ENCODE measurements at regions not wholly inside any gene's neighbourhood (a gene's known extent, or its start where the extent isn't known, plus 50 kb on each side); places are given as distances from the start of the nearest gene placed in this dataset.

DNA sequence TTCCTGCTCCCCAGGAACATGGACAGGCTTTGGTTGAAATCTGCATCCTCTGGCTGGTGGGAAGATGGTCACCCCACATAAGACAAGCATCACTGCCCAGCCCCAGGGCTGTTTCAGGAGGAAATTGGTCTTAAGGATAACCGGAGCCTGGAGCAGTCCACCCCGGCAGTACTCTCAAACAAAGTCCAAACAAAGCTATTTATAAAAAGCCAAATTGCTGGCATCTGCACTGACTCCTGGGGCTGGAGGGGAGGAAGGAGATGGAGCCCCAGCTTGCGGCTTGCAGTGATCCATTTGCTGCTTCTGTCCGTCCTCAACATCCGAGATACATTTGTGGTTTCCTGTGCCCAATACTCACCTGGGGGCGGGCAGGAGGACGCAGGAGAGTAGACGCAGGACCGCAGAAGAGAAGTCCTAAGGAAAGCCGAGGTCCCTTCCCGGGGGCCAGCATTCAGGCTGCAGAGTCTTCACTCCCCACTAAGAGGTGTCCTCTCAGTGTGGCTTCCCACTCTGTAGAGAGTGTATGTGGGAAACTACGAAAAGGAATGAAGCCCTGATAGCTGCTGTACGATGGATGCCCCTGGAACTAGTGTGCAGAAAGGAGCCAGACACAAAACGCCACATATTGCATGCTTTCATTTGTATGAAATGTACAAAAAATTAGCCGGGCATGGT lies 107.3 kb upstream of the FGF3 start:
- FAIRE-seq (no peak), DNase-seq (ENCODE audit: low read depth) (no peak)
- Mint-ChIP-seq H3K27ac (ENCODE audit: unreplicated experiment) (no peak overlapping the region), H3K4me1 (ENCODE audit: low read depth, unreplicated experiment) (peaks cover 2% of the 10 kb centered on the region), H3K27me3 (ENCODE audit: low read depth, unreplicated experiment) (peaks cover 80% of the 10 kb centered on the region), H3K4me3 (ENCODE audit: unreplicated experiment) (no peak overlapping the region), H3K9me3 (ENCODE audit: unreplicated experiment) (peaks cover 3% of the 10 kb centered on the region), H3K36me3 (ENCODE audit: low read depth, unreplicated experiment) (no peaks in the 10 kb centered on the region)
- no peak overlapping the region for H3K27ac ChIP-seq (ENCODE audit: low read depth, low read length)
- H2AFZ ChIP-seq (ENCODE audit: low read depth, low read length), result no peak overlapping the region
- H3K4me2 ChIP-seq (ENCODE audit: low read length), result no peak overlapping the region
- H3K4me3 ChIP-seq (ENCODE audit: insufficient read depth, low read depth, low read length), result no peak overlapping the region
- peaks cover 9% of the 10 kb centered on the region for H3K27me3 ChIP-seq (ENCODE audit: insufficient read depth, low read length)
- TF ChIP-seq EZH2 (IDR thresholded peaks at IDR 0.05; ENCODE audit: insufficient read depth, low read length), result no peak
- TF ChIP-seq, protein P1, sequence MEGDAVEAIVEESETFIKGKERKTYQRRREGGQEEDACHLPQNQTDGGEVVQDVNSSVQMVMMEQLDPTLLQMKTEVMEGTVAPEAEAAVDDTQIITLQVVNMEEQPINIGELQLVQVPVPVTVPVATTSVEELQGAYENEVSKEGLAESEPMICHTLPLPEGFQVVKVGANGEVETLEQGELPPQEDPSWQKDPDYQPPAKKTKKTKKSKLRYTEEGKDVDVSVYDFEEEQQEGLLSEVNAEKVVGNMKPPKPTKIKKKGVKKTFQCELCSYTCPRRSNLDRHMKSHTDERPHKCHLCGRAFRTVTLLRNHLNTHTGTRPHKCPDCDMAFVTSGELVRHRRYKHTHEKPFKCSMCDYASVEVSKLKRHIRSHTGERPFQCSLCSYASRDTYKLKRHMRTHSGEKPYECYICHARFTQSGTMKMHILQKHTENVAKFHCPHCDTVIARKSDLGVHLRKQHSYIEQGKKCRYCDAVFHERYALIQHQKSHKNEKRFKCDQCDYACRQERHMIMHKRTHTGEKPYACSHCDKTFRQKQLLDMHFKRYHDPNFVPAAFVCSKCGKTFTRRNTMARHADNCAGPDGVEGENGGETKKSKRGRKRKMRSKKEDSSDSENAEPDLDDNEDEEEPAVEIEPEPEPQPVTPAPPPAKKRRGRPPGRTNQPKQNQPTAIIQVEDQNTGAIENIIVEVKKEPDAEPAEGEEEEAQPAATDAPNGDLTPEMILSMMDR (IDR thresholded peaks at IDR 0.05; ENCODE audit: insufficient read depth, low read depth, low read length), result no peak
- no peaks in the 10 kb centered on the region for H3K9me3 ChIP-seq (ENCODE audit: insufficient read depth, low read depth, low read length)
- H3K9ac ChIP-seq (ENCODE audit: low read length), result no peak overlapping the region
- no peaks in the 10 kb centered on the region for H4K20me1 ChIP-seq (ENCODE audit: insufficient read depth, low read length)
- no peaks in the 10 kb centered on the region for H3K79me2 ChIP-seq (ENCODE audit: insufficient read depth, low read length)
- H3K4me1 ChIP-seq (ENCODE audit: insufficient read depth, low read length), result peaks cover 4% of the 10 kb centered on the region
- H3K36me3 ChIP-seq (ENCODE audit: insufficient read depth, low read length), result no peaks in the 10 kb centered on the region

DNA sequence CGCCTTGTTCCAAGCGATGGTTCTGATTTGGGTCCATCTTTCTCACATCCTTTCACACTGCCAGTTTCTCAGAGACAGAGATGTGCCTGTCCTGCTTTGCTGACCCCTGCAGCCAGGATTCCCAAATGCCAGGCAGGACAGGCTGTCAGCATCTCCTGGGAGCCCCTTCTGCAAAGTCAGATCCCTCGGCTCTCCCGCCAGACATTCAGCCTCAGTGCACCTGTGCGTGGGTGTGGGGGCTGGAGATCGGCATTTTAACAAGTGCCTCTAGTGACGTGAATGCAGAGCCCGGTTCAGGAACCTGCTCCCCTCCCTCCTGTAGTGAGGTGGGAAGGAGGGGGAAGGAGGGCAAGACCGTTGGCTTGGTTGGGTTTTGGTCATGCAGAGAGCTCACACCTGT lies 108.9 kb upstream of the FGF3 start:
- Histone ChIP-seq H3K27ac (ENCODE audit: low read depth, low read length) (no peak overlapping the region), H4K20me1 (ENCODE audit: insufficient read depth, low read length) (no peaks in the 10 kb centered on the region), H3K36me3 (ENCODE audit: insufficient read depth, low read length) (no peaks in the 10 kb centered on the region), H3K27me3 (ENCODE audit: insufficient read depth, low read length) (peaks cover 12% of the 10 kb centered on the region), H3K4me2 (ENCODE audit: low read length) (no peak overlapping the region), H3K4me1 (ENCODE audit: insufficient read depth, low read length) (peaks cover 4% of the 10 kb centered on the region), H3K79me2 (ENCODE audit: insufficient read depth, low read length) (no peaks in the 10 kb centered on the region), H2AFZ (ENCODE audit: low read depth, low read length) (no peak overlapping the region), H3K9ac (ENCODE audit: low read length) (no peak overlapping the region), H3K9me3 (ENCODE audit: insufficient read depth, low read depth, low read length) (no peaks in the 10 kb centered on the region), H3K4me3 (ENCODE audit: insufficient read depth, low read depth, low read length) (no peak overlapping the region)
- peaks cover 2% of the 10 kb centered on the region for H3K4me1 Mint-ChIP-seq (ENCODE audit: low read depth, unreplicated experiment)
- H3K4me3 Mint-ChIP-seq (ENCODE audit: unreplicated experiment), result no peak overlapping the region
- H3K36me3 Mint-ChIP-seq (ENCODE audit: low read depth, unreplicated experiment), result no peaks in the 10 kb centered on the region
- no peak overlapping the region for H3K27ac Mint-ChIP-seq (ENCODE audit: unreplicated experiment)
- peaks cover 3% of the 10 kb centered on the region for H3K9me3 Mint-ChIP-seq (ENCODE audit: unreplicated experiment)
- TF ChIP-seq, protein P1 (IDR thresholded peaks at IDR 0.05; ENCODE audit: insufficient read depth, low read depth, low read length), result no peak
- no peak for TF ChIP-seq EZH2 (IDR thresholded peaks at IDR 0.05; ENCODE audit: insufficient read depth, low read length)
- H3K27me3 Mint-ChIP-seq (ENCODE audit: low read depth, unreplicated experiment), result peaks cover 82% of the 10 kb centered on the region
- no peak for FAIRE-seq
- no peak for DNase-seq (ENCODE audit: low read depth)

DNA sequence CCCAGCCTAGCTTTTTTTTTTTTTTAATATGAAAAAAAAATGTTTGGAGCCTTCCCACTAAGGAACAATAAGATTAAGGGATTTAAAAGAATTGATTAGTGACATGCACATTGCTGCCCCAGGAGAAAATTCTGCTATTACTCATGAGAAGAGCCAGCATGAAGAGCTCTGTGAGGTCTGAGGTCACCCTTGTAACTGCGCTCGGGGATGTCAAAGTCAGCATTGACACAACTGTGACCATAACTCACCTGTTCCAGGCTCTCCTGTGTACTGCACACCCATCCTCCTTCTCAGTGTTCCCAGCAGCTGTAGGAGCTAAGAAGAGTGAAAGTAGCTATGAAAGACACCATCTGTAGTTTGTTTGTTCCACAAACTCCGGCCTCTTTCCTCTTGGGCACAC lies 109.8 kb upstream of the FGF3 start:
- H3K9me3 Mint-ChIP-seq (ENCODE audit: unreplicated experiment), result peaks cover 3% of the 10 kb centered on the region
- no peaks in the 10 kb centered on the region for H3K36me3 Mint-ChIP-seq (ENCODE audit: low read depth, unreplicated experiment)
- peaks cover 2% of the 10 kb centered on the region for H3K4me1 Mint-ChIP-seq (ENCODE audit: low read depth, unreplicated experiment)
- peaks cover 80% of the 10 kb centered on the region for H3K27me3 Mint-ChIP-seq (ENCODE audit: low read depth, unreplicated experiment)
- FAIRE-seq, result no peak
- no peak overlapping the region for H3K27ac ChIP-seq (ENCODE audit: low read depth, low read length)
- TF ChIP-seq EZH2 (IDR thresholded peaks at IDR 0.05; ENCODE audit: insufficient read depth, low read length), result no peak
- TF ChIP-seq, protein P1 (IDR thresholded peaks at IDR 0.05; ENCODE audit: insufficient read depth, low read depth, low read length), result no peak
- no peak overlapping the region for H3K4me3 ChIP-seq (ENCODE audit: insufficient read depth, low read depth, low read length)
- H3K27me3 ChIP-seq (ENCODE audit: insufficient read depth, low read length), result peaks cover 12% of the 10 kb centered on the region
- no peak overlapping the region for H3K9ac ChIP-seq (ENCODE audit: low read length)
- H3K4me1 ChIP-seq (ENCODE audit: insufficient read depth, low read length), result peaks cover 4% of the 10 kb centered on the region
- H3K4me2 ChIP-seq (ENCODE audit: low read length), result no peak overlapping the region
- H4K20me1 ChIP-seq (ENCODE audit: insufficient read depth, low read length), result no peaks in the 10 kb centered on the region
- H3K9me3 ChIP-seq (ENCODE audit: insufficient read depth, low read depth, low read length), result no peaks in the 10 kb centered on the region
- no peak overlapping the region for H2AFZ ChIP-seq (ENCODE audit: low read depth, low read length)
- H3K27ac Mint-ChIP-seq (ENCODE audit: unreplicated experiment), result no peak overlapping the region
- H3K36me3 ChIP-seq (ENCODE audit: insufficient read depth, low read length), result no peaks in the 10 kb centered on the region
- H3K79me2 ChIP-seq (ENCODE audit: insufficient read depth, low read length), result no peaks in the 10 kb centered on the region
- H3K4me3 Mint-ChIP-seq (ENCODE audit: unreplicated experiment), result no peak overlapping the region
- no peak for DNase-seq (ENCODE audit: low read depth)
